ENCODE measurements at regions not wholly inside any gene's neighbourhood (a gene's known extent, or its start where the extent isn't known, plus 50 kb on each side); places are given as distances from the start of the nearest gene placed in this dataset.

DNA sequence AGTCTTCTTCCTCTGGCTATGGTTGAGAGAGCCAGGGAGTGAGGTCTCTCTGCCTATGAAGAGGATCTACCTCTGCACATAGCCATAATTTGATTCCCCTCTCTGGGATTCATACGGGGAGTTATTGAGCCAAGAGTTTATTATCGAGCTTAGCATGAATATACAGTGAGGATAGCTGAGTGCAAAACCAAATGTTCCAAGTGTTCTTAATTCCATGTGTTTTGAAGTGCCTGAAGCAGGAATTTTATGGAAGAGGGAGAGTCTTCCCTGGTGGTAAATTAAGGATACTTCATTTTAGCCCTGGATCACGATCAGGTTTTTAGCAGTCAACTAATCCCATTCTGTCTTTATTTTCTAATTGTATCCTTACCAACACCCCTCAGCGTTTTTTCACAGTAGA, 270.6 kb downstream of the C1D start:
- H3K9me3 ChIP-seq: no peaks in the 10 kb centered on the region
- no peak for DNase-seq
- no peaks in the 10 kb centered on the region for H3K36me3 ChIP-seq
- no peaks in the 10 kb centered on the region for H3K27me3 ChIP-seq
- no peak overlapping the region for H3K4me3 ChIP-seq

DNA sequence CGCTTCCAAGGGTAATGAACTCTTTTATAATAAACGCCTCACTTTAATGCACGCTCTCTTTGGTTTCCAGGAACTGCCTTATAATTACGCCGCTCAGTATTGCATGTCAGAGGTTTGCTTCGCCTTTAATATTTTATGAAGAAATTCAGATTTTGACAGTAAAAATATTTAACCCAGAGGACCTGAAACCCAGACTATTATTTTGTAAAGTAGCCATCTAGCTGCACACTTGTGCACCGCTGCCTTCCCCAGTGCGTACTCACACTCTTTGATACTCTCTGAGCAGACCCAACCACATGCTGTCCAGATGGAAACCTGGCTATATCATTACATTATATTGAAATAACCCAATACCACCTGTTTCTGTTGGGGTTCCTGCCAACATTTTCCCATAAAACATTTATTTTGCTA, 270.1 kb downstream of the C1D start:
- no peak overlapping the region for H3K4me3 ChIP-seq
- H3K9me3 ChIP-seq: no peaks in the 10 kb centered on the region

DNA sequence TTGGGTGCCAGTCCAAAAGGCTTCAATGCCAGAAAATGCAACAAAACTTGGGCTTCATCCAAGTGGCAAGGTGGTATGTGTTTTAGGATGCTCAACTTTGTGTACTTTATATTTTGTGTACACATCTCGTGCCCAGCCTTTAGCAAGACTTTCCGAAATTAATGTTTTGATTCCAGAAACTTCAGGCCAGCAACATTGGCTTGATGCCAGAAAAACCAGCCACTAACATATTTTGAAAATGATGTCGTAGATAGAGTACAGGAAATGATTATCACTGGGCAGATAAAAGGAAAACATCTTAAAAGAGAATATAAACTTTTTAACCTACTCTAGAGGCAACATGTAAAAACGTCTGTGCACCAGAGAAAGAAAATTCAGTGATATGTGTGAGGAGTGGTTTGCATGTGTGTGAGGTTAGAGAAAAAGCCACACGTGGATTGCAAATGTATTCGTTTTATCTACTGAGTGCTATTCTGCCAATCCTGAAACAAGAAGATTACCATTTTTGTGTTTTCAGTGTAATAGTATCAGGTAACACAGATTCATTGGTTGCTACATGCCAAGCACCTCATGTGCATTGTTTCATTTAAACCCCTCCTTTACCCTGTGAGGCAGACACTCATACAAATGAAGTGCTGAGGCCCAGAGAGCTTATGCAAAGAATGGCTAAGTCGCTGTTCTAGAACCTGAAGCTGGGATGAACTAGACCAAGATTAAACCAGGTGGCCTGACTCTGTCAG, 264.8 kb downstream of the C1D start:
- peak; percentile 43 for DNase-seq
- Histone ChIP-seq H3K36me3 (no peaks in the 10 kb centered on the region), H3K27me3 (no peaks in the 10 kb centered on the region), H3K9me3 (no peaks in the 10 kb centered on the region), H3K4me3 (no peak overlapping the region)

More for the DNA sequence above, 270.1 kb downstream of the C1D start:
- Histone ChIP-seq H3K36me3 (no peaks in the 10 kb centered on the region), H3K27me3 (no peaks in the 10 kb centered on the region)
- DNase-seq: no peak

DNA sequence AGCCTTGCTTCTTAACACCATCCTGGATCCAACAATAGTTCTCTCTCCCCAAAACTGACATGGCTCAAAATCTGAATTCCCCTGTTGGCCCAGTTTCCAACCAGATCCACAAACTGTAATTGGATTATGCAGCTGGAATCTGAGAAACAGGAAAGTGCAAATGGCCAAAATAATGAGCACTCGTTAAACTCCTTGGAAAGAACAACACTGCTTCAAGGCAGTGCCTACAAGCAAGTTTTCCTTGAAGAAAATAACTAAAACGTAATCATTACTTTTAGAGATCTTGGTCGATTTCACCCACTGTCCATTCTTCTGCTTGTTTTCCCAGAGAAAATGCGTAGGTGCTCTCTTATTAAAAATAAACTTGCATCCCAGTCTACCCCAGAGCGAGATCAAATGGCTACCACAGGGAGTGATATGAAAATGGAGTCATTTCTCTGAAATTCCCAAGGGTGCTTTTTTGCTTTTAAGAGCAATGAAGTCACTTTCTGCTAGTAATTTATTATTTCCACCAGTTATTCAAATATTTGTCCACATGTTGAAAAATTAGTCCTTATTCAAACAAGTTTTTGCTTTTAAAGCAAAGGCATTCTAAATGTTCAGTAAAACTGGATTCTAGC, 264.2 kb downstream of the C1D start:
- H3K36me3 ChIP-seq: no peaks in the 10 kb centered on the region
- no peak overlapping the region for H3K4me3 ChIP-seq
- H3K27me3 ChIP-seq: no peaks in the 10 kb centered on the region
- DNase-seq: no peak
- no peaks in the 10 kb centered on the region for H3K9me3 ChIP-seq

DNA sequence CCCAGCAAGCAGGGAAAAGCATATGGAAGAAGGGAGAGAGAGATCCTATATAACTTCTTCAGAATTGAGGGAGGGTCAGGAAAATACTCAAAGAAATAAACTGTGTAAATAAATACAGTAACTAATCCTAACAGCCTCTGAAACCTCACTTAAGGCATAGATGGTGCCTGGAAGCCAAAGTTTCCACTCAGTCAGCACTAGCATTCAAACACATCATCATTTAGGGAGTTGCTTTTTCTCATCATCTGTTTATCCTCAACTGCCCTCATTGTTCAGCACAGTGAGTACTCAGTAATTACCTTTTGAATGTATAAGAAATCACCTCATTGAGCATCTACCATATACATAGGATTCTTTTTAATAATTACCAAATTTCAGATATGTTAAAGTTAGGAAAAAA, 262.9 kb downstream of the C1D start:
- no peak for DNase-seq
- no peak overlapping the region for H3K4me3 ChIP-seq
- H3K36me3 ChIP-seq: no peaks in the 10 kb centered on the region
- no peaks in the 10 kb centered on the region for H3K9me3 ChIP-seq
- H3K27me3 ChIP-seq: no peaks in the 10 kb centered on the region

DNA sequence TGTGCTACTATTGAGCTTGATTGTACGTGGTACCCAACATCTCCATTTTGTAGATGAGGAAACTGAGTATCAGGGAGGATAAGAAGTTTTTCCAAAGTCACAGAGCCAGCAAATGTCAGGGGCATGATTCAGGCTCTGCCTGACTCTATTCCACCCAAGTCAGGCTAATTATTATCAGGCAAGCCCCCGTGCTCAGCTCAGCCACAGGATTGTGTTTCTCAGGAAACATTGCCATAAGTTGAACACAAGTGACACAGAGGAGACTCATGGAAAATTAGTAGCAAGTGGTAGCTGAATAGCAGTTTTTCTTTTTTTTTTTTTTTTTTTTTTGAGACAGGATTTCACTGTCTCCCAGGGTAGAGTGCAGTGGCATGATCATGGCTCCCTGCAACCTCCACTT, 260.5 kb downstream of the C1D start:
- H3K9me3 ChIP-seq: no peaks in the 10 kb centered on the region
- no peaks in the 10 kb centered on the region for H3K27me3 ChIP-seq
- H3K4me3 ChIP-seq: no peak overlapping the region
- no peak for DNase-seq
- no peaks in the 10 kb centered on the region for H3K36me3 ChIP-seq

DNA sequence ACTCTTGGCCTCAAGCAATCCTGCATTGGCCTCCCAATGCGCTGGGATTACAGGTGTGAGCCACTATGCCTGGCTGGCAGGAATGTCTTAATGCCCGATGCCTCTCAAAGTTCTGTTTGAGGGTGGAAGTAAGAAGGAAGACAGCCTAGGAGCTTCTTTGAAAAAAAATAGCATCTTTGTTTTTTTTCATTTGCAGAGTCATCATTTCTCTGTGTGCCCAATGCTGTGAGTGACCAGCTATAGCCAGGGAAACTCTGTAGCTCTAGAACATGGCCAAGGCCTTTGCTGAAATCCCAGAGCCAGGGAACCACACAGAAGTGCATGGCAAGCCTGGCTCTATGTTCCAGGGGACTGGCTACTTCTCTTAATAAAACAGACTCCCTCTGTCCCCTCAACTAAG, 260.0 kb downstream of the C1D start:
- H3K27me3 ChIP-seq: no peaks in the 10 kb centered on the region
- H3K36me3 ChIP-seq: no peaks in the 10 kb centered on the region
- H3K4me3 ChIP-seq: no peak overlapping the region
- DNase-seq: no peak
- no peaks in the 10 kb centered on the region; the same call in 1 of the 2 replicates for H3K9me3 ChIP-seq

DNA sequence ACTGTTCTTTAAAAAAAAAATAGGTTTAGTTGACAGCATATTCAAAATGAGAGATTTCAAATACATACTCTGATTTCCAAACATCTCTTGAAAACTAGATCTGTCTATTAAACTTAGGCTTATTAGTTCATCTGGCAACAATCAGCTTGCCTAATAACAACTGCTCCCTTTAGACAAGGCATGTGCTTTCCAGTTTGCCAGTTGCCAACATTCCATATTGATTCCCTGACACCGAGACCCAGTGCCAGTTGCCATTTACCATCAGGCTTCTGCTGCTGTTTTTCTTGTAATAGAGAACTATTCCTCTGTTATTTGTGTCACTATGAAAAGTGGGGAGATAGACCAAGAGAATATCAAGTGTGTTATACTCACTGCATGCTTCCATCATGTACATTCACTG, 256.0 kb downstream of the C1D start:
- peaks cover 8% of the 10 kb centered on the region for H3K9me3 ChIP-seq
- DNase-seq: no peak
- H3K4me3 ChIP-seq: no peak overlapping the region
- H3K36me3 ChIP-seq: no peaks in the 10 kb centered on the region
- no peaks in the 10 kb centered on the region for H3K27me3 ChIP-seq

DNA sequence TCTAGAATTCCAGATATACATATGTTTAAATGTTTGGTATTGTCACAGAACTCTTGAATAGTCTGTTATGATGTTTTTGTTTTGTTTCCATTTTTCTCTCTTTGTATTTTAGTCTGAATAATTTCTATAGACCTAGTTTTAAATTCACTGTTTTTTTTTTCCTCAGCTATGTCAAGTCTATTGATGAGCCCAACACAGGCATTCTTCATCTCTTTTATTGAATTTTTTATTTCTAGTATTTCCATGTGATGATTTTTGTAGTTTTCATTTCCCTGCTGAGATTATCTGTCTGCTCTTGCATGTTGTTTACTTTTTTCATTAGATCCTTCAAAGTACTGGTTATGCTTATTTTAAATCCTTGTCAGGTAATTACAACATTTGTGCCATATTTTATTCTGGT, 254.7 kb downstream of the C1D start:
- H3K36me3 ChIP-seq: no peaks in the 10 kb centered on the region
- no peaks in the 10 kb centered on the region for H3K27me3 ChIP-seq
- no peak overlapping the region for H3K4me3 ChIP-seq
- DNase-seq: no peak
- H3K9me3 ChIP-seq: peaks cover 13% of the 10 kb centered on the region

DNA sequence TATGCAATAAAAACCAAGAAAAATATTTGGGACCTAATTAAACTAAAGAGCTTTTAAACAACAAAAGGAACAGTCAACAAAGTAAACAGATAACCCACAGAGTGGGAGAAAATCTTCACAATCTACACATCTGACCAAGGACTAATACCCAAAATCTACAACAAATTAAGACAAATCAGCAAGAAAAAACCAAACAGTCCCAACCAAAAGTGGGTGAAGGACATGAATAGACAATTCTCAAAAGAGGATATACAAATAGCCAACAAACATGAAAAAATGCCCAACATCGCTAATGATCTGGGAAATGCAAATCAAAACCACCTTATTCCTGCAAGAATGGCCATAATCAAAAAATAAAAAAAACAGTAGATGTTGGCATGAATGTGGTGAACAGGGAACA, 250.1 kb downstream of the C1D start:
- Histone ChIP-seq H3K9me3 (peaks cover 13% of the 10 kb centered on the region), H3K36me3 (no peaks in the 10 kb centered on the region), H3K4me3 (no peak overlapping the region), H3K27me3 (no peaks in the 10 kb centered on the region)
- DNase-seq: no peak

DNA sequence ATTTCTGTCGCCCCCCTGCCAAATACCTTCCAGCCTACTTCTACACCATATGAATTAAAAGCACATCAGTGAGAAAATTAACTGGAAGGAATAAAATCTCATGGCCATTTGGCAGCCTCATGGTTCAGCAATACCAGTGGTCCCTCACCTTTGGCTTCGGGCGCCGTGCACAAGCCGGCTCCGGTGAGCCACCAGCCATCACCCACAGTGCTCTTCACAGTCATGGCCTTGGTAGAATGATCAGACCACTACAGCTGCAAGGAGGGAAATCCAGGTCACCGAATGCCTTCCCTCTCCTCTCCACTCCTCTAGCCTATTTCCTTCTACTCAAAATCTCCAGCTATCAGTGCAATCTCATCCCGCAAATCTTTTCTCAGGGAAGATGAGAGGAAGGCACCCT, 239.1 kb downstream of the C1D start:
- Histone ChIP-seq H3K9me3 (peaks cover 2% of the 10 kb centered on the region; the same call in 1 of the 2 replicates), H3K27me3 (no peaks in the 10 kb centered on the region), H3K4me3 (no peak overlapping the region)

DNA sequence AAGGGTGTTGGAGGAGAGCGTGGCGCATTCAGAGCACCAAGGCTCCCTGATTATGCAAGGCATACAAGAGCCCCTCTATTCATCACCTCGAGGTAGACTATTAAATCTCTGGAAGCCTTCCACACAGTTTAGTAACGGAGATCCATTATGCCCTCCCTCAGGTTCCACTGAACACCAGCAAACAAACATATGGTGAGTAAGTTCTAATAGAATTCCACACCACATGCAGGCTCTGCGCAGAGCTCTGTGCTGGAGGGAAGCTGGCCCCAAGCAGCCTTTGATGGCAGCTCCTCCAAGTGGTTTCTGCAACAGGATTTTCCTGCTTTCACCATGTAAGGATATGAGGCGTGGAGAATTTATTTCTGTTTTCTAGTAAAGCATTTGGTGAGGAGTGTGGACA, 238.6 kb downstream of the C1D start:
- Histone ChIP-seq H3K4me3 (no peak overlapping the region), H3K9me3 (peaks cover 2% of the 10 kb centered on the region; the same call in 1 of the 2 replicates), H3K27me3 (no peaks in the 10 kb centered on the region), H3K36me3 (no peaks in the 10 kb centered on the region)
- no peak for DNase-seq

More for the DNA sequence above, 239.1 kb downstream of the C1D start:
- DNase-seq: no peak
- H3K36me3 ChIP-seq: no peaks in the 10 kb centered on the region

DNA sequence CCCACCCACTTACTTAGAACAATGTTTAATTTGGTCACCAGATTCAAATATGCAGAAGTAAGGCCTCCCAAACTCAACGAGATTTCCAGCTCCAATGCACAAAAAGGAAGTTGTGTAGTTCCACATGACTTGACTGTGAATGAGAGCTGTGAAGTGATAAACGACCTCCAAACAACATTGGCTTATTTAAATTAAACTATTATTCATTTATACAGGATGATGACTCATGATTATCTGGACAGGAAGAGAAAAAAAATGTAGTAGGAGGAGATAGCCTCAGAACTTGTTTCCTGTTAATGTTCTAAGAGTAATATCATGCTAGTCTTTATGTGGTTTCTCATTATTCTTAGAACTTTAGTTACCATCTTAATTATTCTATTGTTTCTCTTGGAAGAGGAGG, 237.3 kb downstream of the C1D start:
- no peaks in the 10 kb centered on the region for H3K27me3 ChIP-seq
- H3K4me3 ChIP-seq: no peak overlapping the region
- H3K9me3 ChIP-seq: 0 out of 2 replicates have a peak, but pooled peaks cover 2% of the 10 kb centered on the region
- DNase-seq: no peak
- H3K36me3 ChIP-seq: no peaks in the 10 kb centered on the region

DNA sequence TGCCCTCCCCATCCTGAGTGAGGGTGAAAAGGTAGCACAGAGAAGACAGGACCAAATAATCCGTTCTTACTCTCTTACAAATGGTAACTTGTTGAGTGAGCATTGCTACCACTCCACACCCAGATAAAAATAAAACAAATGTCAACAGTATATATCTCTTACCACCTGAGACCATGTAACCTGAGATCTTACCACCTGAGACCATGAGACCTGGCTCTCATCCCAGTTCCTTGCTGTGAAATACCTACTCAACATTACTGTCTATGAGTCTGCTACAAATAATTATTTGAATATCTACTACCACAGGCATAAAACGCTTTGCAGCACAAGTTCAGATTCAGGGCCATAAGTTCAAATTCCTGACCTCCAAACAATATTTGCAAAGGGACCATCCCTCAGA, 234.7 kb downstream of the C1D start:
- no peak for DNase-seq
- Histone ChIP-seq H3K4me3 (no peak overlapping the region), H3K27me3 (no peaks in the 10 kb centered on the region), H3K36me3 (no peaks in the 10 kb centered on the region), H3K9me3 (0 out of 2 replicates have a peak, but pooled peaks cover 2% of the 10 kb centered on the region)

DNA sequence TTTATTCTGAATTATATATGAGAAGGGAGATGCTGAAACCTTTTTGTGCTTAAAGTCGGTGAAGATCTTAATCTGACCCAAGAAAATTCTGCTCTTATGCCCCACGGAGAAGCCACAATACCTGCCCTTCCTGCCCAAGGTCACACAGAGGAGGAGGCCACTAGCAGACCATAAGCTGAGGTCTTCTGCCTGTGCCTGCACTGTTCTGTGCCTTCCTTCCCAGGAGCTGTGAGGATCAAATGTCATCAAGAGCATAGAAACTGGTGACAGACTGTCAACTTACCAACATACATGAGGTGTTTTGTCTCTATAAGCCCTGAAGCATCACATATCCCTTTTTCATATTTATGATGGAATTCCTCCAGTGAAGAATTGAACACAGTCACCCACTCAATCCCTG, 233.3 kb downstream of the C1D start:
- Histone ChIP-seq H3K36me3 (no peaks in the 10 kb centered on the region), H3K27me3 (no peaks in the 10 kb centered on the region), H3K9me3 (0 out of 2 replicates have a peak, but pooled peaks cover 2% of the 10 kb centered on the region), H3K4me3 (no peak overlapping the region)
- no peak for DNase-seq

DNA sequence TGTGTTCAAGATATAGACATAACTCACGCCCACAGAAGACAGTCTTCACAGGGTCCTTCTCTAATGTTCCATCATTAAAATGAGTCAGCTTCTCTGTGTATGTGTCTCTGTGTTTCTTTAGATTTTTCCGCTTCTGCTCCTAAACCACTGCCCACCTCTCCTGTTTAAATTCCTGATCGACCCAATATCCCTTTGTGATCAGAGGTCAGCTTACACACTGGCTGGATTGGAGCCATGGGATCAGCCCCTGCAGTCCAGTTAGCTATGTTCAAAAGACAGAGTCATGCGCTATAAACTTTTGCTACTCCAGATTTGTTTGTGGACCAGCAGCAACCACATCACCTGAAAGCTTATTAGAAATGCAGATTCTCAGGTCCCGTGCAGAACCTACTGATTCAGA, 229.2 kb downstream of the C1D start:
- DNase-seq: no peak
- H3K9me3 ChIP-seq: no peaks in the 10 kb centered on the region
- H3K36me3 ChIP-seq: no peaks in the 10 kb centered on the region
- no peaks in the 10 kb centered on the region for H3K27me3 ChIP-seq
- H3K4me3 ChIP-seq: no peak overlapping the region

DNA sequence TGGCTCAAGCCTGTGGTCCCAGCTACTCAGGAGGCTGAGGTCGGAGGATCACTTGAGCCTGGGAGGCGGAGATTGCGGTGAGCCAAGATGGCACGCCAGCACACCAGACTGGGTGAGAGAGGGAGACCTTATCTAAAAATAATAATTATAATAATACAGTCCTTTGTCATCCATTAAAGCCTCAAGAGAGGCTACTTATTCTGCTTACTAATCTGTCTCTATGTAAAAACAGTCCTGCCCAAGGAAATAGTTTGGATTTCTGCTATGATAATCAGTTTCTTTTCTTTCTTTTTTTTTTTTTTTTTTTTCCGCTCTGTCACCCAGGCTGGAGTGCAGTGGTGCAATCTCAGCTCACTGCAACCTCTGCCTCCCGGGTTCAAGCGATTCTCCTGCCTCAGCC, 228.3 kb downstream of the C1D start:
- DNase-seq: no peak
- Histone ChIP-seq H3K4me3 (no peak overlapping the region), H3K9me3 (no peaks in the 10 kb centered on the region), H3K36me3 (no peaks in the 10 kb centered on the region), H3K27me3 (no peaks in the 10 kb centered on the region)

DNA sequence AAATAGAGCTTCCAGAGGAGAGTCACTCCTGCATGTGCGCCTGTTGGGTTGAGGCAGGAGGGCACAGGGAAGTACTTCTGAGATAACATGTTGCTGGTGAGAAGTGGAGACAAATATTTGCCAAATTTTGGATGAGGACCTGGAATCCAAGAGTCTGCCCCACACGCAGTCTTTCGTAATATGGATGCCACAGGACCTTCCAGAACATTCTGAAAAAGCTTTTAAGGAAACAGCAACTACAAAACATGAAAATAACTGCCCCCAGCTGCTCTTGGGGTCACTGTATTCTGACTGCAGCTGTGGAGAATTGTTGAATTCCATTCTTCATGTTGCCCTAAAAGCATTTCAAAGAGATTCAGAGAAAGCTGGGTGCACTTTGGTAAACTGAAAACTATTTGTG, 227.5 kb downstream of the C1D start:
- Histone ChIP-seq H3K4me3 (no peak overlapping the region), H3K36me3 (no peaks in the 10 kb centered on the region), H3K27me3 (no peaks in the 10 kb centered on the region), H3K9me3 (no peaks in the 10 kb centered on the region)
- DNase-seq: no peak
